HCT116 (cell line): ENCODE measurements at regions not wholly inside any gene's neighbourhood (a gene's known extent, or its start where the extent isn't known, plus 50 kb on each side); places are given as distances from the start of the nearest gene placed in this dataset.

ENCODE experiments used
- ATAC-seq: fragments of 200-7000 bp; cut with Tn5 transposase; 2 replicates; pipeline ENCODE4 v1.9.1; 2020; ENCODE audit warnings: mild to moderate bottlenecking, moderate library complexity
- BruUV-seq: library from RNA; stranded (reverse); fragments of 400-500 nt; replicated peaks from 2 replicates; lab custom pipeline; 2021; lab: Mats Ljungman, UMichigan
- CTCF ChIA-PET: fragments of 300-600 bp; sonication (Branson Sonifier 250); formaldehyde crosslinking; loops from one replicate; lab custom pipeline; 2021; ENCODE audit warnings: antibody characterized with exemption; lab: Charles Lee
- POLR2A ChIA-PET: fragments of 300-600, 350-600 bp; sonication (Branson Sonifier 250); formaldehyde crosslinking; loops from one replicate; lab custom pipeline; 2021; ENCODE audit warnings: antibody characterized with exemption; lab: Charles Lee
- RAD21 ChIA-PET, 2 experiments: fragments of 300-600 bp; sonication (Branson Sonifier 250); formaldehyde crosslinking; loops; one replicate each; lab custom pipeline; 2023; ENCODE audit warnings: low total read pairs in 2 of 2; ENCODE audit not compliant: uncharacterized antibody in 2 of 2, unreplicated experiment in 2 of 2, low non-redundant PET in 1 of 2; lab: Charles Lee
- DNase-seq: peaks from one replicate; pipeline ENCODE4 v3.0.0-alpha.2; 2010; ENCODE audit warnings: low read depth, low spot score
- H2AFZ ChIP-seq: fragments of 200-600 bp; shearing (Covaris generic), sonication (generic); 2 replicates; pipeline ENCODE4 v1.6.1; 2017; ENCODE audit warnings: low read depth, mixed run types, mixed read lengths, antibody characterized with exemption, low read length; ENCODE audit not compliant: poor library complexity, severe bottlenecking
- H3K27ac ChIP-seq: 2 replicates; pipeline ENCODE4 v1.5.1; 2012; ENCODE audit warnings: low read depth, low read length
- H3K27me3 ChIP-seq: fragments of 200-600 bp; sonication (generic); 2 replicates; pipeline ENCODE4 v1.6.1; 2016; ENCODE audit warnings: mixed run types, low read length, mixed read lengths; ENCODE audit not compliant: insufficient read depth
- H3K36me3 ChIP-seq, 2 experiments: fragments of 200-500 bp in 1 of 2; fragments of 200-600 bp in 1 of 2; sonication (Bioruptor generic) in 1 of 2; sonication (generic) in 1 of 2; 2 replicates each; pipeline versions ENCODE4 v1.5.1 to v1.6.1; 2014 to 2016; ENCODE audit warnings: low read length in 2 of 2, inconsistent platforms in 1 of 2, mixed read lengths in 1 of 2, mixed run types in 1 of 2; ENCODE audit not compliant: insufficient read depth in 2 of 2, control insufficient read depth in 1 of 2
- H3K4me1 ChIP-seq, 2 experiments: fragments of 200-600 bp in 1 of 2; sonication (generic) in 1 of 2; 2 replicates each; pipeline versions ENCODE4 v1.5.1 to v1.6.1; 2012 to 2017; ENCODE audit warnings: low read length in 2 of 2, inconsistent platforms in 1 of 2, mild to moderate bottlenecking in 1 of 2, mixed read lengths in 1 of 2, mixed run types in 1 of 2, moderate library complexity in 1 of 2; ENCODE audit not compliant: insufficient read depth in 2 of 2, control insufficient read depth in 1 of 2
- H3K4me2 ChIP-seq: fragments of 200-600 bp; sonication (generic); 2 replicates; pipeline ENCODE4 v1.6.1; 2017; ENCODE audit warnings: mixed run types, low read length, mixed read lengths
- H3K4me3 ChIP-seq, 2 experiments: fragments of 200-600 bp in 1 of 2; sonication (generic) in 1 of 2; replicated peaks in 1 of 2; 2 replicates each; pipeline ENCODE4 v1.5.1; 2011 to 2016; ENCODE audit warnings: low read length in 2 of 2, control low read depth in 1 of 2, low read depth in 1 of 2, mild to moderate bottlenecking in 1 of 2, mixed read lengths in 1 of 2, mixed run types in 1 of 2
- H3K79me2 ChIP-seq: fragments of 200-600 bp; sonication (generic); 2 replicates; pipeline ENCODE4 v1.6.1; 2017; ENCODE audit warnings: mild to moderate bottlenecking, mixed run types, low read length, moderate library complexity, mixed read lengths; ENCODE audit not compliant: insufficient read depth
- H3K9ac ChIP-seq: fragments of 200-600 bp; sonication (generic); 2 replicates; pipeline ENCODE4 v1.6.1; 2016; ENCODE audit warnings: low read length, mixed read lengths
- H3K9me2 ChIP-seq: fragments of 200-600 bp; sonication (generic), shearing (Covaris generic); 2 replicates; pipeline ENCODE4 v1.6.1; 2017; ENCODE audit warnings: mixed run types, mild to moderate bottlenecking, moderate library complexity; ENCODE audit not compliant: insufficient read depth
- H3K9me3 ChIP-seq, 2 experiments: fragments of 200-500 bp in 1 of 2; fragments of 200-600 bp in 1 of 2; sonication (Bioruptor generic) in 1 of 2; sonication (generic) in 1 of 2; 2 replicates each; pipeline ENCODE4 v1.6.1; 2014 to 2017; ENCODE audit warnings: low read length in 2 of 2, mixed read lengths in 2 of 2, inconsistent platforms in 1 of 2, low read depth in 1 of 2, mild to moderate bottlenecking in 1 of 2, mixed run types in 1 of 2, moderate library complexity in 1 of 2; ENCODE audit not compliant: control insufficient read depth in 1 of 2, insufficient read depth in 1 of 2
- H4K20me1 ChIP-seq: fragments of 200-600 bp; sonication (generic), shearing (Covaris generic); 2 replicates; pipeline ENCODE4 v1.6.1; 2017; ENCODE audit warnings: mixed run types, mild to moderate bottlenecking, moderate library complexity; ENCODE audit not compliant: insufficient read depth
- CBX3 ChIP-seq: IDR thresholded peaks from 2 replicates; pipeline ENCODE4 v1.6.1; 2012; ENCODE audit warnings: low read depth
- CEBPB ChIP-seq: IDR thresholded peaks from 2 replicates; pipeline ENCODE4 v1.6.1; 2012; ENCODE audit warnings: low read depth
- ELF1 ChIP-seq: IDR thresholded peaks from 2 replicates; pipeline ENCODE4 v1.6.1; 2012; ENCODE audit warnings: low read depth, borderline replicate concordance
- EZH2 ChIP-seq: fragments of 200-600 bp; sonication (generic); IDR thresholded peaks from 2 replicates; pipeline ENCODE4 v1.6.1; 2017; ENCODE audit warnings: antibody characterized with exemption, mixed run types
- EZH2phosphoT487 ChIP-seq: fragments of 200-600 bp; IDR thresholded peaks from 2 replicates; pipeline ENCODE4 v1.6.1; 2018; ENCODE audit warnings: antibody characterized with exemption, borderline replicate concordance
- FOSL1 ChIP-seq: IDR thresholded peaks from 2 replicates; pipeline ENCODE4 v1.6.1; 2012; ENCODE audit warnings: low read depth
- JUND ChIP-seq: IDR thresholded peaks from 2 replicates; pipeline ENCODE4 v1.6.1; 2012
- POLR2A ChIP-seq: IDR thresholded peaks from 2 replicates; pipeline ENCODE4 v1.7.0; 2011; ENCODE audit warnings: borderline replicate concordance; ENCODE audit not compliant: insufficient read depth, insufficient read length; ENCODE audit errors: extremely low read depth
- POLR2AphosphoS5 ChIP-seq: IDR thresholded peaks from 2 replicates; pipeline ENCODE4 v1.6.1; 2011; ENCODE audit warnings: mild to moderate bottlenecking, low read depth, low read length, moderate library complexity
- RAD21 ChIP-seq: IDR thresholded peaks from 2 replicates; pipeline ENCODE4 v1.6.1; 2012; ENCODE audit warnings: low read depth, mild to moderate bottlenecking
- SIN3A ChIP-seq: IDR thresholded peaks from 2 replicates; pipeline ENCODE4 v1.6.1; 2012; ENCODE audit warnings: low read depth
- SP1 ChIP-seq: IDR thresholded peaks from 2 replicates; pipeline ENCODE4 v1.6.1; 2012; ENCODE audit warnings: low read depth
- SRF ChIP-seq: IDR thresholded peaks from 2 replicates; pipeline ENCODE4 v1.6.1; 2012; ENCODE audit warnings: low read depth
- TCF7L2 ChIP-seq: IDR thresholded peaks from 2 replicates; pipeline ENCODE4 v1.7.0; 2011; ENCODE audit warnings: borderline replicate concordance, inconsistent platforms; ENCODE audit not compliant: insufficient read depth, insufficient read length; ENCODE audit errors: extremely low read depth
- ZFX ChIP-seq: fragments of 450-650 bp; IDR thresholded peaks from 2 replicates; pipeline ENCODE4 v1.6.1; 2017
- ZNF274 ChIP-seq: fragments of 200-500 bp; sonication (Bioruptor generic); IDR thresholded peaks from 2 replicates; pipeline ENCODE4 v1.6.1; 2014; ENCODE audit warnings: mild to moderate bottlenecking, low read depth, low read length, inconsistent platforms
- intact Hi-C: fragments of 100-400 bp; cut with micrococcal nuclease; formaldehyde crosslinking; loops from 2 replicates; pipeline ENCODE4 v1.10.0; 2022
- TF ChIP-seq, protein P1 (sequence below): IDR thresholded peaks from 2 replicates; pipeline ENCODE4 v1.6.1; 2011; ENCODE audit warnings: mild to moderate bottlenecking, low read length, moderate library complexity; ENCODE audit not compliant: insufficient replicate concordance; ENCODE audit errors: extremely low read depth
- TF ChIP-seq, protein P2 (sequence below): IDR thresholded peaks from 2 replicates; pipeline ENCODE4 v1.6.1; 2012; ENCODE audit warnings: low read depth
- TF ChIP-seq, protein P3 (sequence below): IDR thresholded peaks from 2 replicates; pipeline ENCODE4 v1.6.1; 2012

DNA sequence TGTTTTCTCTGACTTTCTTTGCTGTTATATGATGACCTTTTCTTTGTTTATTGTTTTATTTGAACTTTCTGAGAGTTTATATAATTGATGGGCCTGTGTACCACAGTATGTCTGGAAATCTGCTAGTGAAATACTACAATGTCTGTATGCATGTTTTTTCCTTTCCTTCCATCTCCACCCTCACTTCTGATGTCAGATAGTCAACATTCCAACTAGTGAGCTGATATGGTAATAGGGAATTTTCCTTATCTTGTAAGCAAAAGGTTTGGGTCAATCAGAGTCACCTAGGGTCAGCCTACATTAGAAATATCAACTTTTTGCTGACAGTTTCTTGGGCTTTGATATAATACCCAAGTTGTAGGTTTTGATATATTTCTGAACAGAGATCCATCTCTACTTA, 103.2 kb downstream of the MAT2B start:
- Histone ChIP-seq H3K9ac (no peak overlapping the region), H3K4me2 (no peak overlapping the region), H3K27ac (no peak overlapping the region), H2AFZ (no peak overlapping the region), H3K4me1 (no peaks in the 10 kb centered on the region), H3K9me2 (no peaks in the 10 kb centered on the region), H3K36me3 (no peaks in the 10 kb centered on the region), H3K9me3 (no peaks in the 10 kb centered on the region), H4K20me1 (no peaks in the 10 kb centered on the region), H3K79me2 (no peaks in the 10 kb centered on the region), H3K27me3 (peaks cover 14% of the 10 kb centered on the region; the same call in 1 of the 2 replicates), H3K4me3 (no peak overlapping the region)
- CTCF ChIA-PET: no interaction called here
- TF ChIP-seq RAD21 (no peak), POLR2A (no peak), SRF (no peak), EZH2phosphoT487 (no peak), POLR2AphosphoS5 (no peak), ELF1 (no peak), ZNF274 (no peak), CBX3 (no peak), SP1 (no peak), FOSL1 (no peak), EZH2 (no peak), CEBPB (no peak)
- ATAC-seq: no peak
- DNase-seq: no peak
- RAD21 ChIA-PET: no interaction called here
- intact Hi-C loops: no loop called here
- BruUV-seq: no TSS peak
- POLR2A ChIA-PET: no interaction called here

DNA sequence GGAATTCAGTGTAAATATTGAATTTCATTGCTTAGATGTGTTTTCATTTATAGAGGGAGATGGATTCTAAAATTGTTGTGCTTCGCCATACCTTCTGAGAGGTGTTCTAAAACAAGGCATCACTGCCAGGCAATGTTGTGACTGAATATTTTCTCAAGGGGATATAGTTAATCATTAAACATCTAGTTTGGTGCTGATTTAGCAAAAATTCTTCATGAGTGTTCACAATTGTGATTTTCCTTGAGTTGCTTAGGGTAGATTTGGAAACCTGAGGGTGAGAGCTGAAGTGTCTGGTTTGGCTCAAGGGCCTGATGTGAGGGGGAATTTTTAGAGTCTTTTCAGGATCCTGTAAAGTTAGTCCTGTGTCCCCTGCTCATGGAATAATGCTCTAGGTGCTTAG, 104.5 kb downstream of the MAT2B start:
- no peak overlapping the region for H3K4me2 ChIP-seq
- no peaks in the 10 kb centered on the region for H3K79me2 ChIP-seq
- RAD21 ChIA-PET: no interaction called here
- DNase-seq: no peak
- POLR2A ChIA-PET: no interaction called here
- H3K9ac ChIP-seq: no peak overlapping the region
- BruUV-seq: no TSS peak
- H3K9me2 ChIP-seq: no peaks in the 10 kb centered on the region
- H2AFZ ChIP-seq: no peak overlapping the region
- H3K4me3 ChIP-seq: no peak overlapping the region
- no peaks in the 10 kb centered on the region for H4K20me1 ChIP-seq
- ATAC-seq: no peak
- CTCF ChIA-PET: no interaction called here
- no peak overlapping the region for H3K27ac ChIP-seq
- no peaks in the 10 kb centered on the region for H3K4me1 ChIP-seq
- no peaks in the 10 kb centered on the region for H3K36me3 ChIP-seq
- intact Hi-C loops: no loop called here
- H3K27me3 ChIP-seq: peaks cover 14% of the 10 kb centered on the region; the same call in 1 of the 2 replicates
- no peaks in the 10 kb centered on the region for H3K9me3 ChIP-seq
- no peak for TF ChIP-seq ZNF274
- TF ChIP-seq, protein P1, sequence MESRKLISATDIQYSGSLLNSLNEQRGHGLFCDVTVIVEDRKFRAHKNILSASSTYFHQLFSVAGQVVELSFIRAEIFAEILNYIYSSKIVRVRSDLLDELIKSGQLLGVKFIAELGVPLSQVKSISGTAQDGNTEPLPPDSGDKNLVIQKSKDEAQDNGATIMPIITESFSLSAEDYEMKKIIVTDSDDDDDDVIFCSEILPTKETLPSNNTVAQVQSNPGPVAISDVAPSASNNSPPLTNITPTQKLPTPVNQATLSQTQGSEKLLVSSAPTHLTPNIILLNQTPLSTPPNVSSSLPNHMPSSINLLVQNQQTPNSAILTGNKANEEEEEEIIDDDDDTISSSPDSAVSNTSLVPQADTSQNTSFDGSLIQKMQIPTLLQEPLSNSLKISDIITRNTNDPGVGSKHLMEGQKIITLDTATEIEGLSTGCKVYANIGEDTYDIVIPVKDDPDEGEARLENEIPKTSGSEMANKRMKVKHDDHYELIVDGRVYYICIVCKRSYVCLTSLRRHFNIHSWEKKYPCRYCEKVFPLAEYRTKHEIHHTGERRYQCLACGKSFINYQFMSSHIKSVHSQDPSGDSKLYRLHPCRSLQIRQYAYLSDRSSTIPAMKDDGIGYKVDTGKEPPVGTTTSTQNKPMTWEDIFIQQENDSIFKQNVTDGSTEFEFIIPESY: no peak
- no peak for TF ChIP-seq CEBPB
- TF ChIP-seq JUND: no peak
- TF ChIP-seq, protein P2, sequence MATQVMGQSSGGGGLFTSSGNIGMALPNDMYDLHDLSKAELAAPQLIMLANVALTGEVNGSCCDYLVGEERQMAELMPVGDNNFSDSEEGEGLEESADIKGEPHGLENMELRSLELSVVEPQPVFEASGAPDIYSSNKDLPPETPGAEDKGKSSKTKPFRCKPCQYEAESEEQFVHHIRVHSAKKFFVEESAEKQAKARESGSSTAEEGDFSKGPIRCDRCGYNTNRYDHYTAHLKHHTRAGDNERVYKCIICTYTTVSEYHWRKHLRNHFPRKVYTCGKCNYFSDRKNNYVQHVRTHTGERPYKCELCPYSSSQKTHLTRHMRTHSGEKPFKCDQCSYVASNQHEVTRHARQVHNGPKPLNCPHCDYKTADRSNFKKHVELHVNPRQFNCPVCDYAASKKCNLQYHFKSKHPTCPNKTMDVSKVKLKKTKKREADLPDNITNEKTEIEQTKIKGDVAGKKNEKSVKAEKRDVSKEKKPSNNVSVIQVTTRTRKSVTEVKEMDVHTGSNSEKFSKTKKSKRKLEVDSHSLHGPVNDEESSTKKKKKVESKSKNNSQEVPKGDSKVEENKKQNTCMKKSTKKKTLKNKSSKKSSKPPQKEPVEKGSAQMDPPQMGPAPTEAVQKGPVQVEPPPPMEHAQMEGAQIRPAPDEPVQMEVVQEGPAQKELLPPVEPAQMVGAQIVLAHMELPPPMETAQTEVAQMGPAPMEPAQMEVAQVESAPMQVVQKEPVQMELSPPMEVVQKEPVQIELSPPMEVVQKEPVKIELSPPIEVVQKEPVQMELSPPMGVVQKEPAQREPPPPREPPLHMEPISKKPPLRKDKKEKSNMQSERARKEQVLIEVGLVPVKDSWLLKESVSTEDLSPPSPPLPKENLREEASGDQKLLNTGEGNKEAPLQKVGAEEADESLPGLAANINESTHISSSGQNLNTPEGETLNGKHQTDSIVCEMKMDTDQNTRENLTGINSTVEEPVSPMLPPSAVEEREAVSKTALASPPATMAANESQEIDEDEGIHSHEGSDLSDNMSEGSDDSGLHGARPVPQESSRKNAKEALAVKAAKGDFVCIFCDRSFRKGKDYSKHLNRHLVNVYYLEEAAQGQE: no peak
- no peak for TF ChIP-seq TCF7L2
- TF ChIP-seq SIN3A: no peak
- no peak for TF ChIP-seq POLR2AphosphoS5
- TF ChIP-seq, protein P3, sequence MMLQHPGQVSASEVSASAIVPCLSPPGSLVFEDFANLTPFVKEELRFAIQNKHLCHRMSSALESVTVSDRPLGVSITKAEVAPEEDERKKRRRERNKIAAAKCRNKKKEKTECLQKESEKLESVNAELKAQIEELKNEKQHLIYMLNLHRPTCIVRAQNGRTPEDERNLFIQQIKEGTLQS: no peak
- no peak for TF ChIP-seq CBX3
- TF ChIP-seq ZFX: no peak
